ENCODE measurements at regions not wholly inside any gene's neighbourhood (a gene's known extent, or its start where the extent isn't known, plus 50 kb on each side); places are given as distances from the start of the nearest gene placed in this dataset.

- H3K27ac ChIP-seq, result no peak overlapping the region
- TF ChIP-seq CTCF (IDR thresholded peaks at IDR 0.05) (no peak), ZFX (IDR thresholded peaks at IDR 0.05; ENCODE audit: borderline replicate concordance) (no peak)
Measured at GRCh38 chr13:62850331-62850730, 1434.7 kb upstream of the PCDH20 start.

GRCh38 chr13:62847520-62847919 lies 1431.9 kb upstream of the PCDH20 start:
- TF ChIP-seq CTCF (IDR thresholded peaks at IDR 0.05) (no peak), ZFX (IDR thresholded peaks at IDR 0.05; ENCODE audit: borderline replicate concordance) (no peak)
- no peak overlapping the region for H3K27ac ChIP-seq

GRCh38 chr13:62846302-62846701 lies 1430.7 kb upstream of the PCDH20 start:
- TF ChIP-seq CTCF (IDR thresholded peaks at IDR 0.05) (no peak), ZFX (IDR thresholded peaks at IDR 0.05; ENCODE audit: borderline replicate concordance) (no peak)
- H3K27ac ChIP-seq, result no peak overlapping the region

- no peak overlapping the region for H3K27ac ChIP-seq
- TF ChIP-seq ZFX (IDR thresholded peaks at IDR 0.05; ENCODE audit: borderline replicate concordance), result no peak
- TF ChIP-seq CTCF (IDR thresholded peaks at IDR 0.05), result no peak
Measured at GRCh38 chr13:62839338-62839737, 1423.7 kb upstream of the PCDH20 start.

- H3K27ac ChIP-seq, result no peak overlapping the region
- TF ChIP-seq ZFX (IDR thresholded peaks at IDR 0.05; ENCODE audit: borderline replicate concordance) (no peak), CTCF (IDR thresholded peaks at IDR 0.05) (no peak)
Measured at GRCh38 chr13:62838929-62839328, 1423.3 kb upstream of the PCDH20 start.

- TF ChIP-seq CTCF (IDR thresholded peaks at IDR 0.05) (no peak), ZFX (IDR thresholded peaks at IDR 0.05; ENCODE audit: borderline replicate concordance) (no peak)
- no peak overlapping the region for H3K27ac ChIP-seq
Measured at GRCh38 chr13:62837895-62838294, 1422.2 kb upstream of the PCDH20 start.

- TF ChIP-seq CTCF (IDR thresholded peaks at IDR 0.05), result no peak
- no peak for TF ChIP-seq ZFX (IDR thresholded peaks at IDR 0.05; ENCODE audit: borderline replicate concordance)
- no peak overlapping the region for H3K27ac ChIP-seq
Measured at GRCh38 chr13:62829486-62829885, 1413.8 kb upstream of the PCDH20 start.

Data from 22Rv1 (cell line).